Caco-2 (cell line): ENCODE measurements at regions not wholly inside any gene's neighbourhood (a gene's known extent, or its start where the extent isn't known, plus 50 kb on each side); places are given as distances from the start of the nearest gene placed in this dataset.

Experiments used
- BruUV-seq: library from RNA; stranded (reverse); fragments of 400-500 nt; replicated peaks from 2 replicates; lab custom pipeline; 2021; lab: Mats Ljungman, UMichigan
- CTCF ChIA-PET: fragments of 300-600 bp; sonication (Branson Sonifier 250); formaldehyde crosslinking; loops from one replicate; lab custom pipeline; 2022; ENCODE audit warnings: antibody characterized with exemption; lab: Charles Lee
- POLR2A ChIA-PET: fragments of 300-600 bp; sonication (Branson Sonifier 250); formaldehyde crosslinking; loops from one replicate; lab custom pipeline; 2022; ENCODE audit warnings: antibody characterized with exemption; lab: Charles Lee
- DNase-seq, 2 experiments: peaks; one replicate each; pipeline versions ENCODE4 v3.0.0 to v3.0.0-alpha.2; 2020 to 2022
- H3K27me3 ChIP-seq: replicated peaks from 2 replicates; pipeline ENCODE4 v1.6.0; 2011; ENCODE audit warnings: low read length; ENCODE audit not compliant: control insufficient read depth, insufficient read depth
- H3K36me3 ChIP-seq: 2 replicates; pipeline ENCODE4 v1.5.1; 2011; ENCODE audit warnings: low read length; ENCODE audit not compliant: control insufficient read depth, insufficient read depth
- H3K4me1 ChIP-seq: fragments of 250-450 bp; sonication (Bioruptor Pico); 2 replicates; pipeline ENCODE4 v1.5.1; 2020; ENCODE audit warnings: mild to moderate bottlenecking
- H3K4me3 ChIP-seq: 2 replicates; pipeline ENCODE4 v1.5.1; 2011; ENCODE audit warnings: low read depth, mild to moderate bottlenecking, control low read depth, low read length
- H3K9me3 ChIP-seq: fragments of 250-450 bp; sonication (Bioruptor Pico); 2 replicates; pipeline ENCODE4 v1.5.1; 2020; ENCODE audit warnings: mild to moderate bottlenecking, moderate library complexity
- H3K27ac Mint-ChIP-seq: one replicate; pipeline ENCODE4 v1.8.0; 2022; ENCODE audit warnings: mixed read lengths; ENCODE audit not compliant: unreplicated experiment
- H3K27me3 Mint-ChIP-seq: one replicate; pipeline ENCODE4 v1.8.0; 2022; ENCODE audit warnings: mixed read lengths; ENCODE audit not compliant: insufficient read depth, unreplicated experiment
- H3K36me3 Mint-ChIP-seq: one replicate; pipeline ENCODE4 v1.8.0; 2022; ENCODE audit warnings: mild to moderate bottlenecking, mixed read lengths; ENCODE audit not compliant: insufficient read depth, unreplicated experiment
- H3K4me1 Mint-ChIP-seq: one replicate; pipeline ENCODE4 v1.8.0; 2022; ENCODE audit warnings: low read depth, mixed read lengths; ENCODE audit not compliant: unreplicated experiment
- H3K4me3 Mint-ChIP-seq: one replicate; pipeline ENCODE4 v1.8.0; 2022; ENCODE audit warnings: mild to moderate bottlenecking, moderate library complexity, mixed read lengths; ENCODE audit not compliant: unreplicated experiment
- H3K9me3 Mint-ChIP-seq: one replicate; pipeline ENCODE4 v1.8.0; 2022; ENCODE audit warnings: mixed read lengths; ENCODE audit not compliant: unreplicated experiment
- CTCF ChIP-seq, 2 experiments: fragments of 200-600 bp in 1 of 2; IDR thresholded peaks; 1 replicate in 1 of 2; 2 replicates in 1 of 2; pipeline versions ENCODE4 v1.5.1 to v1.8.0; 2011 to 2022; ENCODE audit warnings: antibody characterized with exemption in 1 of 2, control low read depth in 1 of 2, inconsistent platforms in 1 of 2, low read depth in 1 of 2, low read length in 1 of 2, mild to moderate bottlenecking in 1 of 2, moderate library complexity in 1 of 2; ENCODE audit not compliant: insufficient read depth in 1 of 2, severe bottlenecking in 1 of 2, unreplicated experiment in 1 of 2
- intact Hi-C: fragments of 100-400 bp; cut with micrococcal nuclease; formaldehyde crosslinking; loops from one replicate; pipeline ENCODE4 v1.10.0; 2022; ENCODE audit not compliant: unreplicated experiment

DNA sequence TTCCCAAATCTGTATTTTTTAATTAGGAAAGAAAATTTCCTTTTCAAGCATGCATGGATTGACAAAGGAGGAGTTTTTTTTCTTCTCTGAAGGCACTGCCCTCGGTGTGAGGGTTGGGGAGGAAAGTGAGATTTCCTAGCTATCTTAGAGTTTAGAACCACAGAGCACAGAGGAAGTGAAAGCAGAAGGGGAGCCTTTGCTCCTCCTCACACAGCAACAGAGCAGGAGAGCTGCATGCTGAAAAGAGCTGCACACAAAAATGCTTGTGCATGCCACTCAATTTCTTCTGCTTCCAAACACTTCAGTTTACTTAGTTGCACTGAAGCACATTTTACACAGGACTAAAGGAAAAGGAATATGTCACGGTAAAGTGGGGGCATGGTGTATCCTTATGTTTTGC is 308.1 kb downstream of the GPATCH2 start:
- Mint-ChIP-seq H3K4me3 (no peak overlapping the region), H3K27me3 (no peaks in the 10 kb centered on the region), H3K36me3 (no peaks in the 10 kb centered on the region), H3K27ac (no peak overlapping the region), H3K4me1 (no peaks in the 10 kb centered on the region), H3K9me3 (no peaks in the 10 kb centered on the region)
- Histone ChIP-seq H3K9me3 (no peaks in the 10 kb centered on the region), H3K27me3 (no peaks in the 10 kb centered on the region), H3K36me3 (no peaks in the 10 kb centered on the region), H3K4me3 (no peak overlapping the region), H3K4me1 (no peaks in the 10 kb centered on the region)
- POLR2A ChIA-PET = no interaction called here
- intact Hi-C loops = no loop called here
- DNase-seq = no peak
- no TSS peak for BruUV-seq
- no peak for TF ChIP-seq CTCF (IDR thresholded peaks at IDR 0.05; ENCODE audit: insufficient read depth in 1 of 2, low read depth in 1 of 2, low read length in 1 of 2, severe bottlenecking in 1 of 2, unreplicated experiment in 1 of 2)
- CTCF ChIA-PET = no interaction called here

DNA sequence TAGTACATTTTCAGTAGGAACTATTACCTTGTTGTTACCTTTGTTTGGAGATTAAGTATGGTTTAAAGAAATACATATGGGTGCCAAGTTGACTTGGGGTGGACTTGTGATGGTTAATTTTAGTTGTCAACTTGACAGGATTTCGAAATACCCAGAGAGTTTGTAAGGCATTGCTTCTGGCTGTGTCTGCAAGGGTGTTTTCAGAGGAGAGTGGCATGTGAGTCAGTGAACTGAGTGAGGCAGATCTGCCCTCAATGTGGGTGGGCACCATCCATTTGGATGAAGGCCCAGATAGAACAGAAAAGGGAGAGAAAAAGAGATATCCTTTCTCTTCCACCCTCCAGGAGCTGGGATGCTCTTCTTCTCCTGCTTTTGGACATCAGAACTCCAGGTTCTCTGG is 315.5 kb downstream of the GPATCH2 start:
- TF ChIP-seq CTCF (IDR thresholded peaks at IDR 0.05; ENCODE audit: insufficient read depth in 1 of 2, low read depth in 1 of 2, low read length in 1 of 2, severe bottlenecking in 1 of 2, unreplicated experiment in 1 of 2) = no peak
- intact Hi-C loops = no loop called here
- no peaks in the 10 kb centered on the region for H3K27me3 ChIP-seq
- CTCF ChIA-PET = no interaction called here
- no peak overlapping the region for H3K4me3 ChIP-seq
- H3K9me3 ChIP-seq = no peaks in the 10 kb centered on the region
- H3K9me3 Mint-ChIP-seq = no peaks in the 10 kb centered on the region
- DNase-seq = no peak
- H3K27ac Mint-ChIP-seq = no peak overlapping the region
- POLR2A ChIA-PET = no interaction called here
- no peaks in the 10 kb centered on the region for H3K36me3 ChIP-seq
- no peaks in the 10 kb centered on the region for H3K4me1 ChIP-seq
- H3K36me3 Mint-ChIP-seq = peaks cover 4% of the 10 kb centered on the region
- no TSS peak for BruUV-seq
- H3K4me1 Mint-ChIP-seq = no peaks in the 10 kb centered on the region
- no peak overlapping the region for H3K4me3 Mint-ChIP-seq
- no peaks in the 10 kb centered on the region for H3K27me3 Mint-ChIP-seq

- peaks cover 4% of the 10 kb centered on the region for H3K36me3 Mint-ChIP-seq
- no peak overlapping the region for H3K27ac Mint-ChIP-seq
- no TSS peak for BruUV-seq
- ChIA-PET CTCF (no interaction called here), POLR2A (no interaction called here)
- DNase-seq = no peak
- H3K4me1 Mint-ChIP-seq = no peaks in the 10 kb centered on the region
- no peaks in the 10 kb centered on the region for H3K9me3 Mint-ChIP-seq
- H3K27me3 ChIP-seq = no peaks in the 10 kb centered on the region
- no peaks in the 10 kb centered on the region for H3K36me3 ChIP-seq
- intact Hi-C loops = no loop called here
- H3K4me3 ChIP-seq = no peak overlapping the region
- no peak for TF ChIP-seq CTCF (IDR thresholded peaks at IDR 0.05; ENCODE audit: insufficient read depth in 1 of 2, low read depth in 1 of 2, low read length in 1 of 2, severe bottlenecking in 1 of 2, unreplicated experiment in 1 of 2)
- H3K27me3 Mint-ChIP-seq = no peaks in the 10 kb centered on the region
- no peaks in the 10 kb centered on the region for H3K9me3 ChIP-seq
- H3K4me3 Mint-ChIP-seq = no peak overlapping the region
- H3K4me1 ChIP-seq = no peaks in the 10 kb centered on the region
Observed at GRCh38 chr1:217313096-217313495, 317.8 kb downstream of the GPATCH2 start.
